ENCODE measurements at regions not wholly inside any gene's neighbourhood (a gene's known extent, or its start where the extent isn't known, plus 50 kb on each side); places are given as distances from the start of the nearest gene placed in this dataset.

DNA sequence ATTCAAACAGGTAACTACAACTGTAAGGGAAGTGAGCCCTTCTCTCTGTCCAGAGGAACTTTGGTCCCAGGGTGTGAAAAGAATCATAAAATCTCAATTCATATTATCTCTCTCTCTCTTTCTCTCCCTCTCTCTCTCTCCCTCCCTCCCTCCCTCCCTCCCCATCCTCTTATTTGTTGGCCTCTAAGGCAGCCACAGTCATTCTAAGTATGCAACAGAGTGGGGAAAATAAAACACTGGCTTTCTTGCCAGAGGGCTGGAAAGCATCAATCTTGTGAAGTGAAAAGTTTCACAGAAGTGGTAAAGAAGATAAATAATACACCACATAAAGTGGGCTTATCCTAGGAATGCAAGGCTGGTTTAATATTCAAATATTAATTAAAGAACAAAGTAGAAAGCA is 95.6 kb upstream of the KCNH7 start:
- no peaks in the 10 kb centered on the region for H3K4me1 ChIP-seq
- intact Hi-C loops (cut with DNase I), result no loop called here
- no peak overlapping the region for H3K27ac ChIP-seq
- H3K27me3 ChIP-seq, result no peaks in the 10 kb centered on the region
- no peak for TF ChIP-seq CTCF (IDR thresholded peaks at IDR 0.05)
- no peaks in the 10 kb centered on the region for H3K36me3 ChIP-seq
- peaks cover 0 to 22% of the 10 kb centered on the region in 2 donors for H3K9me3 ChIP-seq
- no peak overlapping the region for H3K4me3 ChIP-seq
- no peak for ATAC-seq
- no peak for DNase-seq

GRCh38 chr2:162932416-162932815 is 93.8 kb upstream of the KCNH7 start:
- intact Hi-C loops (cut with DNase I), result no loop called here
- ATAC-seq, result no peak
- peaks cover 0 to 16% of the 10 kb centered on the region in 2 donors for H3K9me3 ChIP-seq

GRCh38 chr2:162929571-162929970 is 91.0 kb upstream of the KCNH7 start:
- peaks cover 0 to under 1% of the 10 kb centered on the region in 2 donors for H3K9me3 ChIP-seq
- intact Hi-C loops (cut with DNase I), result no loop called here
- ATAC-seq (peak; percentile 89), DNase-seq (peak in 1 of 4 donors; percentile 7)
- peaks cover 0 to 4% of the 10 kb centered on the region in 2 donors for H3K4me1 ChIP-seq
- no peaks in the 10 kb centered on the region for H3K36me3 ChIP-seq
- no peak for TF ChIP-seq CTCF (IDR thresholded peaks at IDR 0.05)
- no peak overlapping the region for H3K4me3 ChIP-seq
- no peak overlapping the region for H3K27ac ChIP-seq
- H3K27me3 ChIP-seq, result no peaks in the 10 kb centered on the region

More at GRCh38 chr2:162932416-162932815, 93.8 kb upstream of the KCNH7 start:
- H3K4me3 ChIP-seq, result no peak overlapping the region
- no peaks in the 10 kb centered on the region for H3K36me3 ChIP-seq
- H3K27me3 ChIP-seq, result no peaks in the 10 kb centered on the region
- H3K27ac ChIP-seq, result no peak overlapping the region
- TF ChIP-seq CTCF (IDR thresholded peaks at IDR 0.05), result no peak
- H3K4me1 ChIP-seq, result no peaks in the 10 kb centered on the region
- DNase-seq, result no peak

GRCh38 chr2:162928356-162928755 is 89.8 kb upstream of the KCNH7 start:
- Histone ChIP-seq H3K4me1 (peaks cover 0 to 4% of the 10 kb centered on the region in 2 donors), H3K27me3 (no peaks in the 10 kb centered on the region), H3K4me3 (no peak overlapping the region), H3K27ac (peak overlapping the region in 1 of 2 donors; percentile 37), H3K9me3 (no peaks in the 10 kb centered on the region), H3K36me3 (no peaks in the 10 kb centered on the region)
- ATAC-seq, result no peak
- intact Hi-C loops (cut with DNase I), result no loop called here
- TF ChIP-seq CTCF (IDR thresholded peaks at IDR 0.05), result no peak
- no peak for DNase-seq

GRCh38 chr2:162926907-162927306 is 88.3 kb upstream of the KCNH7 start:
- ATAC-seq (no peak), DNase-seq (no peak)
- H3K4me1 ChIP-seq, result peaks cover 0 to 4% of the 10 kb centered on the region in 2 donors
- intact Hi-C loops (cut with DNase I), result no loop called here
- no peak for TF ChIP-seq CTCF (IDR thresholded peaks at IDR 0.05)
- H3K4me3 ChIP-seq, result no peak overlapping the region
- no peaks in the 10 kb centered on the region for H3K36me3 ChIP-seq
- H3K27me3 ChIP-seq, result no peaks in the 10 kb centered on the region
- H3K9me3 ChIP-seq, result no peaks in the 10 kb centered on the region
- H3K27ac ChIP-seq, result no peak overlapping the region
